ENCODE measurements at regions not wholly inside any gene's neighbourhood (a gene's known extent, or its start where the extent isn't known, plus 50 kb on each side); places are given as distances from the start of the nearest gene placed in this dataset.

DNA sequence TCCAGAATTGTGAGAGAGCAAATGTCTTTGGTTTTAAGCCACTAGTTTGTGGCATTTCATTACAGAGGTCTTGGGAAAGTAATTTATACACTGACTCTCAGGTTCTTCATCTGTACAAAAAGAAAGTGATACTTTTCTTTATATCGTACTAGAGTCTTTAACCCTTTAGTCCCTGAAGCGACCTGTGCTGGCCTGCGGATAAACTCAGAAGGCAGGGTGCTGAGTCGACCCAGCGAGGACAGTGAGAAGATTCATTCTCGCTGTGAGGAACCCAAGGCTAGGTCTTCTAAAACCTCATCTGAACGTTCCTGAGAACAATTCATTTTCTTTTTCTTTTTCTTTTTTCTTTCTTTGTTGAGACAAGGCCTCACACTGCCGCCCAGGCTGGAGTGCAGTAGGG, 514.2 kb upstream of the MGMT start:
- TF ChIP-seq, protein P1, sequence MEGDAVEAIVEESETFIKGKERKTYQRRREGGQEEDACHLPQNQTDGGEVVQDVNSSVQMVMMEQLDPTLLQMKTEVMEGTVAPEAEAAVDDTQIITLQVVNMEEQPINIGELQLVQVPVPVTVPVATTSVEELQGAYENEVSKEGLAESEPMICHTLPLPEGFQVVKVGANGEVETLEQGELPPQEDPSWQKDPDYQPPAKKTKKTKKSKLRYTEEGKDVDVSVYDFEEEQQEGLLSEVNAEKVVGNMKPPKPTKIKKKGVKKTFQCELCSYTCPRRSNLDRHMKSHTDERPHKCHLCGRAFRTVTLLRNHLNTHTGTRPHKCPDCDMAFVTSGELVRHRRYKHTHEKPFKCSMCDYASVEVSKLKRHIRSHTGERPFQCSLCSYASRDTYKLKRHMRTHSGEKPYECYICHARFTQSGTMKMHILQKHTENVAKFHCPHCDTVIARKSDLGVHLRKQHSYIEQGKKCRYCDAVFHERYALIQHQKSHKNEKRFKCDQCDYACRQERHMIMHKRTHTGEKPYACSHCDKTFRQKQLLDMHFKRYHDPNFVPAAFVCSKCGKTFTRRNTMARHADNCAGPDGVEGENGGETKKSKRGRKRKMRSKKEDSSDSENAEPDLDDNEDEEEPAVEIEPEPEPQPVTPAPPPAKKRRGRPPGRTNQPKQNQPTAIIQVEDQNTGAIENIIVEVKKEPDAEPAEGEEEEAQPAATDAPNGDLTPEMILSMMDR (IDR thresholded peaks at IDR 0.05; ENCODE audit: low read depth, low read length, poor library complexity, severe bottlenecking): no peak
- no peak for TF ChIP-seq EZH2phosphoT487 (IDR thresholded peaks at IDR 0.05; ENCODE audit: borderline replicate concordance, low read length)
- H3K4me3 ChIP-seq (ENCODE audit: low read length): no peak overlapping the region

DNA sequence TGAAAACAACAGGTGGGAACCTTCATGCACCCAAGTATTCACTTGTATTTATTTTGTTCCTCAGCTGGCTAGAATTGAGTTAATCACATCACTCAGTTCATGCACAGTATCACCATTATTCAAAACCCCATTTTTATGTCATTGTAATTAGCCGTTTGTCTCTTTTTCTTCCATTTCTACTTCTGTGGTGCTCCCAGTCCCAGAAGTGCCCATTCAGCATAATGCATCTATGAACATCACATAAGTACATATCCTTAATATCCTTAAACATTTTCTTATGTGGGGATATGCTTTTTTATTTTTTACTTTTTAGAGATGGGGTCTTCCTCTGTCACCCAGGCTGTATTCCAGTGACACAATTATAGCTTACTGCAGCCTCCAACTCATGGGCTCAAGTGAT, 510.9 kb upstream of the MGMT start:
- Histone ChIP-seq H3K27me3 (ENCODE audit: control insufficient read depth, low read length) (no peaks in the 10 kb centered on the region), H3K9me2 (replicated peaks; ENCODE audit: control insufficient read depth, low read length) (no peaks in the 10 kb centered on the region), H3K9me3 (ENCODE audit: control insufficient read depth, insufficient read depth, low read length) (no peaks in the 10 kb centered on the region), H3K4me2 (ENCODE audit: low read length) (no peak overlapping the region), H3K79me2 (ENCODE audit: control insufficient read depth, low read length) (no peaks in the 10 kb centered on the region), H3K27ac (ENCODE audit: low read depth, low read length) (no peak overlapping the region), H4K20me1 (ENCODE audit: control insufficient read depth, insufficient read depth, low read depth, low read length) (no peaks in the 10 kb centered on the region), H3K36me3 (ENCODE audit: control insufficient read depth, low read length) (no peaks in the 10 kb centered on the region), H3K4me1 (ENCODE audit: control insufficient read depth, low read length) (no peaks in the 10 kb centered on the region), H3F3A (ENCODE audit: control insufficient read depth, insufficient read depth) (no peaks in the 10 kb centered on the region), H3K4me3 (ENCODE audit: low read length) (no peak overlapping the region)
- TF ChIP-seq, protein P1 (IDR thresholded peaks at IDR 0.05; ENCODE audit: low read depth, low read length, poor library complexity, severe bottlenecking): no peak
- TF ChIP-seq EZH2phosphoT487 (IDR thresholded peaks at IDR 0.05; ENCODE audit: borderline replicate concordance, low read length): no peak

More for the DNA sequence above, 514.2 kb upstream of the MGMT start:
- H3K27me3 ChIP-seq (ENCODE audit: control insufficient read depth, low read length): no peaks in the 10 kb centered on the region
- H3K27ac ChIP-seq (ENCODE audit: low read depth, low read length): no peak overlapping the region
- H3K9me2 ChIP-seq (replicated peaks; ENCODE audit: control insufficient read depth, low read length): no peaks in the 10 kb centered on the region
- no peak overlapping the region for H3K4me2 ChIP-seq (ENCODE audit: low read length)
- no peaks in the 10 kb centered on the region for H3F3A ChIP-seq (ENCODE audit: control insufficient read depth, insufficient read depth)
- H3K4me1 ChIP-seq (ENCODE audit: control insufficient read depth, low read length): no peaks in the 10 kb centered on the region
- no peaks in the 10 kb centered on the region for H3K9me3 ChIP-seq (ENCODE audit: control insufficient read depth, insufficient read depth, low read length)
- no peaks in the 10 kb centered on the region for H3K79me2 ChIP-seq (ENCODE audit: control insufficient read depth, low read length)
- H3K36me3 ChIP-seq (ENCODE audit: control insufficient read depth, low read length): no peaks in the 10 kb centered on the region
- no peaks in the 10 kb centered on the region for H4K20me1 ChIP-seq (ENCODE audit: control insufficient read depth, insufficient read depth, low read depth, low read length)

DNA sequence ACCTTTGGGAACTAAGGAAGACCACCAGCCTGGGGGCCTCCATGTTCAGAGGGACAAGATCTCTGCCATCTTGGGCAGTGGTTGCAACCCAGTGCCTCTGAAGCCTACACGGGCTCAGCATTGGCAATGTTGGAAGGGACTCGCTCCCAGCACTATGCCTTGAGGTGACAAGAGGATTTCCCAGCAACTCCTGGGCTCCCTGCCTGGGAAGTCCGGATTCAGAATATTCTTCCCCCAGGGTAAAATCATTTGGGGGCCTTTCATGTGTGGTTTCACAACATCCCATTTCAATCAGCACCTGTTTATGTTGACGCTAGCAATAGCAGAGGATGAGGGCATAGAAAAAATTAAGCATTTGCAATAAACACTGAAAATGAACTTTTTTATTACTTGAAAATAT, 509.8 kb upstream of the MGMT start:
- Histone ChIP-seq H3K4me3 (ENCODE audit: low read length) (no peak overlapping the region), H3K9me2 (replicated peaks; ENCODE audit: control insufficient read depth, low read length) (no peaks in the 10 kb centered on the region), H3K4me2 (ENCODE audit: low read length) (no peak overlapping the region), H3K79me2 (ENCODE audit: control insufficient read depth, low read length) (no peaks in the 10 kb centered on the region), H4K20me1 (ENCODE audit: control insufficient read depth, insufficient read depth, low read depth, low read length) (no peaks in the 10 kb centered on the region), H3K27me3 (ENCODE audit: control insufficient read depth, low read length) (no peaks in the 10 kb centered on the region), H3F3A (ENCODE audit: control insufficient read depth, insufficient read depth) (no peaks in the 10 kb centered on the region), H3K9me3 (ENCODE audit: control insufficient read depth, insufficient read depth, low read length) (no peaks in the 10 kb centered on the region), H3K27ac (ENCODE audit: low read depth, low read length) (no peak overlapping the region), H3K4me1 (ENCODE audit: control insufficient read depth, low read length) (no peaks in the 10 kb centered on the region), H3K36me3 (ENCODE audit: control insufficient read depth, low read length) (no peaks in the 10 kb centered on the region)
- no peak for TF ChIP-seq EZH2phosphoT487 (IDR thresholded peaks at IDR 0.05; ENCODE audit: borderline replicate concordance, low read length)
- TF ChIP-seq, protein P1 (IDR thresholded peaks at IDR 0.05; ENCODE audit: low read depth, low read length, poor library complexity, severe bottlenecking): no peak

All from DOHH2 (cell line).